Esophagus squamous epithelium (tissue), 4 donors: ENCODE measurements at regions not wholly inside any gene's neighbourhood (a gene's known extent, or its start where the extent isn't known, plus 50 kb on each side); places are given as distances from the start of the nearest gene placed in this dataset.

Experiments used
- POLR2A ChIP-seq, 4 donors: fragments of 450-650 bp; IDR thresholded peaks; one replicate each; pipeline ENCODE4 v1.6.1; 2017; ENCODE audit warnings: antibody characterized with exemption in 4 of 4, mild to moderate bottlenecking in 4 of 4, moderate library complexity in 3 of 4
- TF ChIP-seq, protein P1 (sequence below), 6 experiments: fragments of 450-650 bp in 4 of 6; fragments of 200-600 bp in 2 of 6; sonication (generic) in 2 of 6; IDR thresholded peaks; one replicate each; pipeline ENCODE4 v1.5.1; 2016 to 2019; ENCODE audit warnings: antibody characterized with exemption in 6 of 6, mild to moderate bottlenecking in 4 of 6, moderate library complexity in 4 of 6

DNA sequence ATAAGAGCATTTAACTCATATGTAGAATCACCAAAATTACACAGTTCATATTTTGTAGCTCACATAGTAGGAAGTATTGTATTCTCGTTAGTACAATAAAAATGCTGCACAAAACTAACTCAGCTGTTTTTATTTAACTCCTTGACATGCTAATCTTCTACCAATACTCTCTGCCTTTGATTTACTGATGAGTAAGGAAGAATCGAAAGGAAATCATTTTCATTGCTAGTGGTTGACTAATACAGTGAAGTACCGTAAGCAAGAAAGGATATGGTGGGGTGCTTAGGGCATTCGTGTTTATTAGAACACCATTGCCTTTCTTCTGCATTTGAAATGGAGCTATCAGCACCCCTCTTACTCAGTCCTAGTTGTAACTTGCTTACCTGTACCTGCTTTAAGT lies 1239.1 kb upstream of the TENM3 start:
- TF ChIP-seq, protein P1, sequence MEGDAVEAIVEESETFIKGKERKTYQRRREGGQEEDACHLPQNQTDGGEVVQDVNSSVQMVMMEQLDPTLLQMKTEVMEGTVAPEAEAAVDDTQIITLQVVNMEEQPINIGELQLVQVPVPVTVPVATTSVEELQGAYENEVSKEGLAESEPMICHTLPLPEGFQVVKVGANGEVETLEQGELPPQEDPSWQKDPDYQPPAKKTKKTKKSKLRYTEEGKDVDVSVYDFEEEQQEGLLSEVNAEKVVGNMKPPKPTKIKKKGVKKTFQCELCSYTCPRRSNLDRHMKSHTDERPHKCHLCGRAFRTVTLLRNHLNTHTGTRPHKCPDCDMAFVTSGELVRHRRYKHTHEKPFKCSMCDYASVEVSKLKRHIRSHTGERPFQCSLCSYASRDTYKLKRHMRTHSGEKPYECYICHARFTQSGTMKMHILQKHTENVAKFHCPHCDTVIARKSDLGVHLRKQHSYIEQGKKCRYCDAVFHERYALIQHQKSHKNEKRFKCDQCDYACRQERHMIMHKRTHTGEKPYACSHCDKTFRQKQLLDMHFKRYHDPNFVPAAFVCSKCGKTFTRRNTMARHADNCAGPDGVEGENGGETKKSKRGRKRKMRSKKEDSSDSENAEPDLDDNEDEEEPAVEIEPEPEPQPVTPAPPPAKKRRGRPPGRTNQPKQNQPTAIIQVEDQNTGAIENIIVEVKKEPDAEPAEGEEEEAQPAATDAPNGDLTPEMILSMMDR (IDR thresholded peaks at IDR 0.05): no peak
- TF ChIP-seq POLR2A (IDR thresholded peaks at IDR 0.05): no peak
